ENCODE measurements at regions not wholly inside any gene's neighbourhood (a gene's known extent, or its start where the extent isn't known, plus 50 kb on each side); places are given as distances from the start of the nearest gene placed in this dataset.

- no peak for DNase-seq
- H3K79me2 ChIP-seq (ENCODE audit: insufficient read depth, low read length) = no peaks in the 10 kb centered on the region
- no peaks in the 10 kb centered on the region for H3K36me3 Mint-ChIP-seq
- H3K9ac ChIP-seq (ENCODE audit: insufficient read depth, low read length, poor library complexity, severe bottlenecking) = no peak overlapping the region
- no peak overlapping the region for H3K4me3 ChIP-seq (replicated peaks in 1 of 3; ENCODE audit: low read depth in 2 of 3, low read length in 3 of 3)
- no peaks in the 10 kb centered on the region for H3K9me3 ChIP-seq (replicated peaks in 1 of 2; ENCODE audit: control insufficient read depth in 1 of 2, insufficient read depth in 1 of 2, low read length in 2 of 2)
- H4K20me1 ChIP-seq (ENCODE audit: insufficient read depth, low read length) = no peaks in the 10 kb centered on the region
- no peak overlapping the region for H3K4me2 ChIP-seq (replicated peaks; ENCODE audit: extremely low read depth, low read length, poor library complexity, severe bottlenecking)
- peaks cover 0 to 3% (median 1%) of the 10 kb centered on the region in 3 donors for H3K27me3 Mint-ChIP-seq (ENCODE audit: low read depth in 3 of 3)
- H3K27ac Mint-ChIP-seq = no peak overlapping the region
- no peaks in the 10 kb centered on the region for H3K36me3 ChIP-seq (replicated peaks in 1 of 2; ENCODE audit: control insufficient read depth in 1 of 2, insufficient read depth in 2 of 2, low read length in 2 of 2)
- no peaks in the 10 kb centered on the region for H3K27me3 ChIP-seq (ENCODE audit: control insufficient read depth in 2 of 2, insufficient read depth in 2 of 2, low read length in 2 of 2)
- H2AFZ ChIP-seq (ENCODE audit: insufficient read depth, low read depth, low read length, poor library complexity, severe bottlenecking) = no peak overlapping the region
- no CpG with 5 or more reads among the region's 2 CpGs for WGBS (ENCODE audit: insufficient coverage)
- peaks cover 0 to 7% (median 0%) of the 10 kb centered on the region in 7 donors for H3K9me3 Mint-ChIP-seq
- H3K27ac ChIP-seq (ENCODE audit: low read depth in 1 of 2, low read length in 2 of 2) = no peak overlapping the region
- H3K4me1 Mint-ChIP-seq = no peaks in the 10 kb centered on the region
- H3K4me3 Mint-ChIP-seq = no peak overlapping the region
- intact Hi-C loops (cut with micrococcal nuclease) = no loop called here
- no peak for TF ChIP-seq CTCF (IDR thresholded peaks at IDR 0.05)
- H3K4me1 ChIP-seq (ENCODE audit: control insufficient read depth in 1 of 2, insufficient read depth in 2 of 2, low read length in 2 of 2) = no peaks in the 10 kb centered on the region
Measured at GRCh38 chr10:44689368-44689767, 221.8 kb upstream of the TMEM72 start.

- WGBS (ENCODE audit: insufficient coverage) = 97% methylated on average over 6 of the region's 6 CpGs
- Mint-ChIP-seq H3K27ac (no peak overlapping the region), H3K36me3 (no peaks in the 10 kb centered on the region), H3K9me3 (peaks cover 3 to 17% (median 5%) of the 10 kb centered on the region in 7 donors), H3K27me3 (ENCODE audit: low read depth in 3 of 3) (peaks cover 0 to 5% (median 4%) of the 10 kb centered on the region in 3 donors), H3K4me3 (no peak overlapping the region), H3K4me1 (no peaks in the 10 kb centered on the region)
- TF ChIP-seq CTCF (IDR thresholded peaks at IDR 0.05) = no peak
- Histone ChIP-seq H3K4me3 (replicated peaks in 1 of 3; ENCODE audit: low read depth in 2 of 3, low read length in 3 of 3) (no peak overlapping the region), H3K27me3 (ENCODE audit: control insufficient read depth in 2 of 2, insufficient read depth in 2 of 2, low read length in 2 of 2) (no peaks in the 10 kb centered on the region), H3K27ac (ENCODE audit: low read depth in 1 of 2, low read length in 2 of 2) (no peak overlapping the region), H3K4me2 (replicated peaks; ENCODE audit: extremely low read depth, low read length, poor library complexity, severe bottlenecking) (no peak overlapping the region), H3K9me3 (replicated peaks in 1 of 2; ENCODE audit: control insufficient read depth in 1 of 2, insufficient read depth in 1 of 2, low read length in 2 of 2) (no peaks in the 10 kb centered on the region), H2AFZ (ENCODE audit: insufficient read depth, low read depth, low read length, poor library complexity, severe bottlenecking) (no peak overlapping the region), H3K79me2 (ENCODE audit: insufficient read depth, low read length) (no peaks in the 10 kb centered on the region), H3K4me1 (ENCODE audit: control insufficient read depth in 1 of 2, insufficient read depth in 2 of 2, low read length in 2 of 2) (no peaks in the 10 kb centered on the region), H3K36me3 (replicated peaks in 1 of 2; ENCODE audit: control insufficient read depth in 1 of 2, insufficient read depth in 2 of 2, low read length in 2 of 2) (no peaks in the 10 kb centered on the region), H4K20me1 (ENCODE audit: insufficient read depth, low read length) (no peaks in the 10 kb centered on the region), H3K9ac (ENCODE audit: insufficient read depth, low read length, poor library complexity, severe bottlenecking) (no peak overlapping the region)
- intact Hi-C loops (cut with micrococcal nuclease) = no loop called here
- DNase-seq = no peak
Measured at GRCh38 chr10:44696496-44696895, 214.6 kb upstream of the TMEM72 start.

Data from CD14-positive monocyte (primary cell).